22Rv1 (cell line): ENCODE measurements at regions not wholly inside any gene's neighbourhood (a gene's known extent, or its start where the extent isn't known, plus 50 kb on each side); places are given as distances from the start of the nearest gene placed in this dataset.

Source experiments
- CTCF ChIP-seq: fragments of 450-650 bp; IDR thresholded peaks from 2 replicates; pipeline ENCODE4 v1.5.1; 2017; ENCODE audit warnings: mild to moderate bottlenecking
- ZFX ChIP-seq: fragments of 450-650 bp; IDR thresholded peaks from 2 replicates; pipeline ENCODE4 v1.6.1; 2017; ENCODE audit warnings: antibody characterized with exemption, borderline replicate concordance

- TF ChIP-seq CTCF (no peak), ZFX (no peak)
These were observed 341.0 kb upstream of the CCL2 start for GRCh38 chr17:33914125-33914524.
